Neuronal stem cell (in vitro differentiated cells): ENCODE measurements at regions not wholly inside any gene's neighbourhood (a gene's known extent, or its start where the extent isn't known, plus 50 kb on each side); places are given as distances from the start of the nearest gene placed in this dataset.

Source experiments
- DNase-seq: peaks from one replicate; pipeline ENCODE4 v3.0.0-alpha.2; 2013; ENCODE audit warnings: low spot score
- H2AFZ ChIP-seq: one replicate; pipeline ENCODE4 v1.6.1; 2013; ENCODE audit warnings: mild to moderate bottlenecking, low read length, inconsistent platforms
- H2AK5ac ChIP-seq: 2 replicates; pipeline ENCODE4 v1.6.1; 2013; ENCODE audit warnings: low read depth, mild to moderate bottlenecking, inconsistent platforms, low read length, moderate library complexity, mixed read lengths
- H2BK120ac ChIP-seq: 2 replicates; pipeline ENCODE4 v1.6.1; 2013; ENCODE audit warnings: low read depth, mild to moderate bottlenecking, inconsistent platforms, low read length, moderate library complexity, mixed read lengths
- H2BK12ac ChIP-seq: one replicate; pipeline ENCODE4 v1.6.1; 2013; ENCODE audit warnings: low read length, inconsistent platforms
- H2BK15ac ChIP-seq: 2 replicates; pipeline ENCODE4 v1.6.1; 2013; ENCODE audit warnings: mild to moderate bottlenecking, low read length, inconsistent platforms, mixed read lengths
- H2BK5ac ChIP-seq: one replicate; pipeline ENCODE4 v1.6.1; 2013; ENCODE audit warnings: inconsistent platforms, mild to moderate bottlenecking, low read length, moderate library complexity
- H3K14ac ChIP-seq: one replicate; pipeline ENCODE4 v1.6.1; 2013; ENCODE audit warnings: low read length, inconsistent platforms
- H3K18ac ChIP-seq: 2 replicates; pipeline ENCODE4 v1.6.1; 2013; ENCODE audit warnings: low read length, inconsistent platforms
- H3K23ac ChIP-seq: 2 replicates; pipeline ENCODE4 v1.6.1; 2013; ENCODE audit warnings: low read depth, mild to moderate bottlenecking, mixed read lengths, low read length, inconsistent platforms; ENCODE audit not compliant: poor library complexity
- H3K27ac ChIP-seq: replicated peaks from 3 replicates; pipeline ENCODE4 v1.5.1; 2013; ENCODE audit warnings: low read length, inconsistent platforms
- H3K27me3 ChIP-seq, 3 experiments: 2 replicates each; pipeline ENCODE4 v1.6.1; 2013; ENCODE audit warnings: low read length in 3 of 3, mild to moderate bottlenecking in 2 of 3, inconsistent platforms in 1 of 3, low read depth in 1 of 3, mixed read lengths in 1 of 3, moderate library complexity in 1 of 3; ENCODE audit not compliant: control insufficient read depth in 3 of 3, insufficient read depth in 3 of 3
- H3K36me3 ChIP-seq, 2 donors: replicated peaks in 1 of 2; 2 replicates each; pipeline ENCODE4 v1.6.1; 2013; ENCODE audit warnings: low read length in 2 of 2; ENCODE audit not compliant: control insufficient read depth in 2 of 2, insufficient read depth in 2 of 2
- H3K4ac ChIP-seq: 2 replicates; pipeline ENCODE4 v1.6.1; 2013; ENCODE audit warnings: inconsistent platforms, mild to moderate bottlenecking, low read length, moderate library complexity
- H3K4me1 ChIP-seq, 2 donors: 1 replicate in 1 of 2; 2 replicates in 1 of 2; pipeline ENCODE4 v1.6.1; 2013; ENCODE audit warnings: low read length in 2 of 2, low read depth in 1 of 2; ENCODE audit not compliant: control insufficient read depth in 2 of 2, insufficient read depth in 1 of 2
- H3K4me2 ChIP-seq: one replicate; pipeline ENCODE4 v1.6.1; 2013; ENCODE audit warnings: mild to moderate bottlenecking, low read length, inconsistent platforms; ENCODE audit not compliant: insufficient read depth, poor library complexity, severe bottlenecking
- H3K4me3 ChIP-seq, 2 donors: 2 replicates each; pipeline ENCODE4 v1.5.1; 2013; ENCODE audit warnings: low read length in 2 of 2, mild to moderate bottlenecking in 2 of 2, inconsistent platforms in 1 of 2, moderate library complexity in 1 of 2
- H3K79me1 ChIP-seq: one replicate; pipeline ENCODE4 v1.6.1; 2013; ENCODE audit warnings: low read depth, mild to moderate bottlenecking, inconsistent platforms, low read length, moderate library complexity
- H3K9ac ChIP-seq: one replicate; pipeline ENCODE4 v1.6.1; 2013; ENCODE audit warnings: mild to moderate bottlenecking, low read depth, low read length, inconsistent platforms; ENCODE audit not compliant: poor library complexity
- H3K9me3 ChIP-seq, 2 donors: replicated peaks in 1 of 2; 2 replicates each; pipeline versions ENCODE3 to v1.6.1; 2013; ENCODE audit warnings: low read length in 2 of 2, mild to moderate bottlenecking in 2 of 2, inconsistent platforms in 1 of 2, low read depth in 1 of 2, mixed read lengths in 1 of 2, moderate library complexity in 1 of 2; ENCODE audit not compliant: control insufficient read depth in 2 of 2, insufficient read depth in 1 of 2
- H4K8ac ChIP-seq: one replicate; pipeline ENCODE4 v1.6.1; 2013; ENCODE audit warnings: low read depth, mild to moderate bottlenecking, inconsistent platforms, low read length, moderate library complexity
- H4K91ac ChIP-seq: one replicate; pipeline ENCODE4 v1.6.1; 2013; ENCODE audit warnings: low read length, low read depth, mild to moderate bottlenecking, inconsistent platforms; ENCODE audit not compliant: poor library complexity
- WGBS, 2 donors: extraction: QIAGEN DNeasy Blood & Tissue Kit; methylation state at CpG; one replicate each; pipeline ENCODE4 v1.1.7; 2013; ENCODE audit warnings: missing lambda C conversion rate in 2 of 2, mixed read lengths in 1 of 2; ENCODE audit not compliant: insufficient read length in 2 of 2, insufficient replicate concordance in 1 of 2; ENCODE audit errors: extremely low coverage in 2 of 2; 5-methylcytosine and 5-hydroxymethylcytosine counted together

DNA sequence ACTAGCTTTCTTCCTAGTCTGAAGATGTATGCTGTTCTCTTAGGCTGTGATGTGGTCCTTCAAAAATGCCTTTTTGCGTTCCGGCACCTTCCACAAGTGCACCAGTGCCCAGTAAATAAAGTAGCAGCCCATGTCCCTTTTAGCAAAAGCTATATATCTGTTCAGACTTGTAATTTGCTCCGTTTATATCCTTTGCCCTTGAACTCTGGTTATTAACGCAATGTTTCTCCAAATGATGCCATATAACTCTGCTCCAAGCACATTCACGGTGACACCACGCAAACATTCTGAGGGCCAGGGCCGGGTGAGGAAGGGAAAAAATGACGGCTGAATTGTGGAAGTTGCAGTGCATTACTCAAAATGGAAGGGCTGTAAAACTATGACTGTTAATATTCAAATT, 1001.1 kb upstream of the NR2F2 start:
- Histone ChIP-seq H3K4me3 (no peak overlapping the region), H3K27me3 (peaks cover 0 to 5% (median 0%) of the 10 kb centered on the region in 3 experiments), H2BK120ac (no peak overlapping the region), H3K14ac (no peak overlapping the region), H4K91ac (no peak overlapping the region), H3K36me3 (no peaks in the 10 kb centered on the region), H3K79me1 (no peaks in the 10 kb centered on the region), H2BK5ac (no peak overlapping the region), H3K23ac (no peak overlapping the region), H3K4me1 (peaks cover 0 to 1% of the 10 kb centered on the region in 2 donors), H2AK5ac (no peak overlapping the region), H3K4ac (no peak overlapping the region), H4K8ac (no peak overlapping the region), H3K27ac (no peak overlapping the region), H3K4me2 (no peak overlapping the region), H3K18ac (no peak overlapping the region), H3K9me3 (no peaks in the 10 kb centered on the region), H2AFZ (peak overlapping the region; percentile 60), H2BK15ac (no peak overlapping the region), H3K9ac (no peak overlapping the region), H2BK12ac (no peak overlapping the region)
- no peak for DNase-seq
- no CpG with 5 or more reads among the region's 8 CpGs for WGBS, 2 donors

DNA sequence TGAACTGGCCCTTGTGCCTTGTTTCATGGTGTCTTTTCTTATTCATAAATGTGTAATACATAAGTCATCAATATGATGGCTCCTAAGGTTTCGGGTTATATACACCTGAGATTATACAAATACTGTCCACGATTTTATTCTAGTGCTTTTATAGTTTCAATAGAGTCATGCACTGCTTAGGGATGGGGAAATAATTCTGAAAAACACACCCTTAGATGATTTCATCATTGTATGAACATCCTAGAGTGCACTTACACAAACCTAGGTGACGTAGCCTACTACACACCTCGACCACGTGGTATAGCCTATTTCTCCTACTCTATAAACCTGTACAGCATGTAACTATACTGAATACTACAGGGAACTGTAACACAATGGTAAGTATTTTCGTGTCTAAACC, 988.8 kb upstream of the NR2F2 start:
- Histone ChIP-seq H2BK12ac (no peak overlapping the region), H3K9me3 (no peaks in the 10 kb centered on the region), H4K8ac (no peak overlapping the region), H3K18ac (no peak overlapping the region), H2AFZ (no peak overlapping the region), H2BK120ac (no peak overlapping the region), H3K9ac (no peak overlapping the region), H2BK15ac (no peak overlapping the region), H3K23ac (no peak overlapping the region), H3K4me1 (no peaks in the 10 kb centered on the region), H4K91ac (no peak overlapping the region), H3K27ac (no peak overlapping the region), H3K4me2 (no peak overlapping the region), H2AK5ac (no peak overlapping the region), H3K27me3 (no peaks in the 10 kb centered on the region), H3K14ac (no peak overlapping the region), H3K36me3 (no peaks in the 10 kb centered on the region), H3K4me3 (no peak overlapping the region), H3K4ac (no peak overlapping the region), H3K79me1 (no peaks in the 10 kb centered on the region), H2BK5ac (no peak overlapping the region)
- no CpG with 5 or more reads among the region's 6 CpGs for WGBS, 2 donors
- no peak for DNase-seq

DNA sequence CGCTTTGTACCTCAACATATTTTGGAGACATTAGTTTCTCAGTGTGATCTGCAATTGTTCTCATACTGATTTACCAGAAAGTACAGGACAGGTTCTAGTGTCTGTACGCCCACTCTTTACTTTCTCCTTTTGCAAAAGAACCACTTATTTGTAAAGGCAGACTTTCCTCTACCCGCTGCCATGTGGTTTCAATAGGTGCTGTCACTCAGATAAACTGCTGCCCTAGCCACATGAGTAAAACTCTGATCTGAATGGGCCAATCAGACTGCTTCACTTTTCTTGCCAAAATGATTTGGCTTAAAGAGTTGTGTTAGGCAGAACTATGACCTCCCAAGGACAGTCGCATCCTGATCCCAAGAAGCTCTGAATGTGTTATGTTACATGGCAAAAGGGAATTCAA, 984.6 kb upstream of the NR2F2 start:
- Histone ChIP-seq H3K9me3 (no peaks in the 10 kb centered on the region), H3K4me3 (no peak overlapping the region), H3K18ac (no peak overlapping the region), H3K79me1 (no peaks in the 10 kb centered on the region), H3K14ac (no peak overlapping the region), H3K9ac (no peak overlapping the region), H3K4me1 (no peaks in the 10 kb centered on the region), H3K27me3 (no peaks in the 10 kb centered on the region), H2AFZ (no peak overlapping the region), H2AK5ac (no peak overlapping the region), H2BK5ac (no peak overlapping the region), H4K8ac (no peak overlapping the region), H3K27ac (no peak overlapping the region), H3K36me3 (no peaks in the 10 kb centered on the region), H2BK120ac (no peak overlapping the region), H3K4me2 (no peak overlapping the region), H2BK12ac (no peak overlapping the region), H4K91ac (no peak overlapping the region), H3K23ac (no peak overlapping the region), H2BK15ac (no peak overlapping the region), H3K4ac (no peak overlapping the region)
- DNase-seq: no peak
- no CpG with 5 or more reads among the region's 4 CpGs for WGBS, 2 donors

DNA sequence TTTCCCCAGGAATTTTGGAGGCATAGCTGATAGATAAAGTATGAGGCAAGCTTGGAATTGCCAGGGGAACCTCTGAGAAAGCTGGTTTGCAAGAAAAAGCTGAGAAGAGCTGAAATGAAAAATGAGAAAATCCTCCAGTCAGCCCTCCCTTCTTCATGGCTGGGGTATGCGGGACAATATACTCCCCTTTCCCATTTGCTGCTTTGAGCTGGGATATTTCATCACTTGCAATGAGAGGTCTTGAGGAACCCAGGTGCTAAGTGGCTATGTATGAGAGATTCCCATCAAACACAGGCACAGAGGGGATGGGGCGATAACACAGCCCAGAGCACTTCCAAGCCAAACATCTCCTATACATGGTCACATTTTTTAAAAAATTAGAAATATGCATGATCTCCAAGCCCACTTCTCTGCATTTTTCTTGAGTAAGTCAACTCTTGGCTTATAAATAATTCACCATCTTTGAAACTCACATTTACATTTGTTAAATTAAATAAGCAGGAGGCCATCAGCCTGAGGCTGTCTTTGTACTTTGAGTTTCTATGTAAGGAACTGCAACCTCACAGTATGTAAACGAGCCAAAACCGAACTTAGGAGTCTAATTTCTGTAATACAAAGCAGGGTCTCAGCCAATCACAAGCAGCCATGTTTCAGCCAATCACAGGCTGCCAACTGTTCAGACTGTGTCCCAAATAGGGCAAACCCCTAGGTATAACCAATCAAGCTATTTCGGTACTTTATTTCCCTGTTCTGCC, 983.6 kb upstream of the NR2F2 start:
- H4K91ac ChIP-seq: no peak overlapping the region
- no peaks in the 10 kb centered on the region for H3K9me3 ChIP-seq
- H3K4me3 ChIP-seq: no peak overlapping the region
- H3K27me3 ChIP-seq: no peaks in the 10 kb centered on the region
- H3K36me3 ChIP-seq: no peaks in the 10 kb centered on the region
- no peak overlapping the region for H2BK120ac ChIP-seq
- H3K14ac ChIP-seq: no peak overlapping the region
- whole genome bisulfite sequencing, 2 donors: no CpG with 5 or more reads among the region's 5 CpGs
- no peak overlapping the region for H2AFZ ChIP-seq
- H2AK5ac ChIP-seq: no peak overlapping the region
- no peak overlapping the region for H3K23ac ChIP-seq
- H3K4me1 ChIP-seq: no peaks in the 10 kb centered on the region
- DNase-seq: no peak
- H2BK15ac ChIP-seq: no peak overlapping the region
- no peaks in the 10 kb centered on the region for H3K79me1 ChIP-seq
- no peak overlapping the region for H3K4me2 ChIP-seq
- H3K4ac ChIP-seq: no peak overlapping the region
- H3K27ac ChIP-seq: no peak overlapping the region
- no peak overlapping the region for H3K9ac ChIP-seq
- no peak overlapping the region for H4K8ac ChIP-seq
- no peak overlapping the region for H2BK12ac ChIP-seq
- H3K18ac ChIP-seq: no peak overlapping the region
- no peak overlapping the region for H2BK5ac ChIP-seq
